Ammon's horn (tissue), 1 donor: ENCODE measurements at regions not wholly inside any gene's neighbourhood (a gene's known extent, or its start where the extent isn't known, plus 50 kb on each side); places are given as distances from the start of the nearest gene placed in this dataset.

Source experiments
- DNase-seq: peaks from one replicate; pipeline ENCODE4 v3.0.0-alpha.2; 2016; ENCODE audit warnings: low spot score

DNA sequence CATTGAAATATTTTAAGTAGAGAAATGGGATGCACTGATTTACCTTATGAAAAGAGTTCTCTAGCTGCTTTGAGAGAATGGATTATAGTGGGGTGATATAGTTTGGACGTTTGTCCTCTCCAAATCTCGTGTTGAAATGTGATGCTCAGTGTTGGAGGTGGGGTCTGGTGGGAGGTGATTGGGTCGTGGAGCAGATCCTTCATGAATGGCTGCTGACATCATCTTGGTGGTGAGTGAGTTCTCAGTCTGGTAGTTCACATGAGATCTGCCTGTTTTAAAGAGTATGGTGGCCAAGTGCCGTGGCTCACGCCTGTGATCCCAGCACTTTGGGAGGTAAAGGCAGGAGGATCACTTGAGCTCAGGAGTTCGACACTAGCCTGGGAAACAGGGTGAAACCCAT is 58.7 kb upstream of the SH3RF3 start:
- no peak for DNase-seq

DNA sequence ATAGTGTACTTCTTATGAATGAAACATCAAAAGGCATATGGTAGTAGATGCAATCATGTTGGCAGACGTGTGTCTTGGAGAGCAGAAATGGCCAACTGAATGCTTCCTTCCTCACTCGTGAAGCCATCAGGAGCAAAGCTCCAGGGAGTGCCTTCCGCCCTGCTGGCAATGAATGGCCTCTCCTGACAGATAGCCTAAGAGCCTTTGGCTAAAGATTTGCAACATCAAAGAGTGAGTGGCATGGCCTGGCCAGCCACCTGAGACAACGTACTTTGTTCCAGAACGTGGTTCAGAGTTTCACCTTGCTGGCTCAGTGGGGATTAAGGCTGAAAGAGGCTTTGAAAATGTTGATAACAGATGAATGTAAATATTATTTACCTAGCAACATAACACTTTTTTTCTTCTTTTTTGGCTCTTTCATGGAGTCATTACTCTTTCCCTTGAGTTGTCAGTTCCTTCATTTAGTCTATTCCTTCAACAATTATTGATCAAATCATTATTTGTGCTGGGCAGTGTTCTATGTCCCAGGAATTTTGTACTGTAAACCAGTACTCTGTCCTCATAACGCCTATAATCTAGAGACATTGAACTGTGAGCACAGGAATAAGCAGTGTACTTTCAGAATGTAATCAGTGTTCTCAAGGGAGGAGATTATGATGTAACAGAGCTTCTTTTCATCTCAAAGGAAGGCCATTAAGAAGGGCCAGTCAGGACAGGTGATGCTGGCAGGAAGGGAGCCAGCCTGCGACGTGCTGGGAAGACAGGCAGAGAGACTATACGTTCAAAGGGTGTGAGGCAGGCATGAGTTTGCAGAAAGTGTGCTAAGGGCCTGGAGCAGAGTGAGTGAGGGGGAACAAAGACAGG is 59.4 kb upstream of the SH3RF3 start:
- no peak for DNase-seq

DNA sequence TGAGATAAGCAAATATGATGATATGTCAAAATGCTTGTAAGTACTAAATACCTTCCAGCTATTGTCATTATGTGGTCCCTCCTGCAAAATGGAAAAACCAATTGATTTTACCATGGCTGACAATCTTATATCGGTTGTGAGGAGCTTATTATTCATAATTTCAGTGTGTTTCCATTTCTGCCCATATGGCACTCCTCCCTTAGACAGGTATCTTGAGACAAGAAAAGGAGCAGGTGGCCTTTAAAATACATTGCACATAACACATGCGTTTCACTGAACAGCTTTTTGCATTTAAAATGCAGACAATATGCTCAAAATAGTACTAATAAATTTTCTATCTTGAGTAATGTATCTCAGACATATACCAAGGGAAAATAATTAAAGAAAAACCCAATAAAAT is 60.2 kb upstream of the SH3RF3 start:
- DNase-seq: no peak

DNA sequence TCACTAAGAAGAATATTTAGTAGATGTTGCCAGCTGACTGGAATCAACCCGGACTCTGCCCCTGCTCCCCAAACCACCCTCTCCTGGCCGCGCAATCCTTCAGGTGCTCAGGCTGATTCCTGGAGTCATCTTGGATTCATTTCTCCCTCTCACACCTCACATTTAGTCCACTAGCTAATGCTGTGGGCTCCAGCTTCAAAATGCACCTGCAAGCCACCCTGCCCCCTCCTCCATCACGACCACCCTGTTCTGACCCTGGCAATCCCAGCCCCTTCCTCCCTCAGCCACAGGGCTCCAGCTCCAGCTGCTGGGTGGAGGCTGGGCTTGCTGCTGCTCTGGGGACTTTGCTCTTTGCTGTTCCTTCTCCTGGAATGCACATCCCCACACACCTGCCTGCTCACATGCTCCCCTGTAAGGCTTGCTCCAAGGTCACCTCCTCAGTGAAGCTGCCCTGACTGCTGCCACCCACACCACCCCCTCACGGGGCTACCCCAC is 61.3 kb upstream of the SH3RF3 start:
- no peak for DNase-seq

DNA sequence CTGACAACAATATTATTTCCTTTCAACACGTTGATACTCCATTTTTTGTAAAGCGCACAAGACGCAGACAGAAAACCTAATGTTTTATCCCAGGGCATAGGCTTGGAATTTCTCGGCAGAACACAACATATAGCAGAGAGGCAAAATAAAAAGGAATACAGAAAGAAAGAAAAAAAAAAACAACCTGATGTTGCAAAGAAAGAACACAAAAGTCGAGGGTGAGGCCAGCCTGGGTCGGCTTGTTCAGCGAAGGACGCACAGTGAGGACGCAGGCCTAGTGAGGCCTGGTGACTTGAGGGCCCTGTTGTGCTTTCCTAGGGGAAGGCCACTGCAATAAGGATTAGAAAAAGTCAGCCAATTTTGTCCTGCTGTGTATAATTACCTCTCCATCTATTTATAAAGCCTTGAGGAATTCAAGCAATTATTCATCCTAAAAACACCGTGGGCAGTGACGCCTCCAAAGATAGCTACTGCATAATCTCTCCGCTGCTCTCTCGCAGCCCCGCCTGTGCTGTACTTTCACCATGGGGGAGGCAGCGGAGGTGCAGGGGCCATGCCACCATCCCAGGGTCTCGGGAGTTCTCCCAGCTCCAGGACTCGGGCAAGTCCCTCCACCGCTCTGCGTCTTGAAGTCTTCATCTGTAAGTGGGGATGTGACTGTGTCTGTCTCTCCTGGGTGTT is 61.9 kb upstream of the SH3RF3 start:
- DNase-seq: no peak

DNA sequence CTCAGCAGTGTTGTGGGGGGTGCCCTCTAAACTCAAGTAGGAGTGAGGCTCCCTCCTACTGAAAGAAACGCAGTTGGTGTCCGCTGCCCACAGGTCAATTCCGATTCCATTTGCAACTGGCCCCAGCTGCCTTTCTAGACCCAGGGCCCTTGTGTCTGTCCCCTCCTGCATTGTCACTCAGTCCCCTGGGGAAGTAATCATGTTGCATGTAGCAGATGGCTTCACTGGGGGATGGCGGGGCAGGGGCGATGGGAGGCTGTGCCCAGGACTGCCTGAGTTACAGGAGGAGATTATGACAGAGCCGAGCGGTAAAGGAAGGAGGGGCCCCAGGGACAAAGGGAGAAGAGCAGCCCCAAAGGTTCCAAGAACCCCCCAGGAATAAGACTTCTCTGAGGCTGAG is 62.5 kb upstream of the SH3RF3 start:
- no peak for DNase-seq

DNA sequence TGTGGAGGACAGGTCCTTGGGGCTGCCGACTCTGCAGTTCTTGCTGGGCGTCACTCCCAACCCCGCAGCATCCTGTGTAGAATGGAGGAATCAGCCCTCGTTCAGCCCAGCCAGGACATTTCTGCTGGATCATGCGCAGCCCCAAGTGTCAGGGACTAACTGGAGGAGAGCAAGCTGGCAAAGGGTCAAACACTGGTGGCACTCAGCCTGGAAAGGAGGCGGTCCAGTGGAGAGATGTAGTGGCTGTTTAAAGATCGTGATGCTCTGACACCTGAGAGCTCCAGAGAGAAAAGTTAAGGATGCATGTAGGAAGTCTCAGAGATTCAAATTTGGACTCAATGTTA is 63.6 kb upstream of the SH3RF3 start:
- DNase-seq: peak; percentile 19

DNA sequence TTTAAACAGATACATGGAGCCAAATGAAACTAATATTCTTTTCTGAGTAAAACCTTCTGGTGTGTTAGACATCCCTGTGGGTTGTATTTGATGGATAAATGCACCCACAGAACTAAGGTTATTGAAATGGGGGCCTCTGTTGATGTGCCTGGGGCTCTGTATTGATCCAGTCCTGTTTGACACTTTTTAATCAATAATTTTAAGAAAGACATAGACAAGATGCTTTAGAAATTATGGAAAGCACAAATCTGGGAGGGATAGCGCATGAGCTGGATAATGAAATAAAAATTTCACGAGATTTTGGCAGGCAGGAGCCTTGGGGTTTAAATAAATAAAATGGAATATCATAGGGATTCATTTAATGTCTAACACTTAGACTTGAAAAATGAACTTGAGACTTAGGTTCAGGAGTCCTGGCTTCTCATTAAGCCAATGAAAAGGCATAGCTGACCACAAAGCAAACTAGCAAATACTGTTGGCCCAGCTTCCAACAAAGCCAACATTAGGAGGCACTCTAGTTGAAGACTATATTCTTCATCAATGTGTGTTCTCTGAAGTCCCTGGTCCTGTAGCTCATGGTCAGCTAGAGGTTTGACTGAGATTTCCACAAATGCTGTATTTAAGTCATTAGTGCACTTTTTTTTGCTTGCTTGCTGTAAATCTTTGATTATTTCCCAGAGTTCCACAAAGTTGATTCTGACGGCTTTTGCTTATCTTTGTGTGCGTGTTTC is 64.2 kb upstream of the SH3RF3 start:
- DNase-seq: no peak

DNA sequence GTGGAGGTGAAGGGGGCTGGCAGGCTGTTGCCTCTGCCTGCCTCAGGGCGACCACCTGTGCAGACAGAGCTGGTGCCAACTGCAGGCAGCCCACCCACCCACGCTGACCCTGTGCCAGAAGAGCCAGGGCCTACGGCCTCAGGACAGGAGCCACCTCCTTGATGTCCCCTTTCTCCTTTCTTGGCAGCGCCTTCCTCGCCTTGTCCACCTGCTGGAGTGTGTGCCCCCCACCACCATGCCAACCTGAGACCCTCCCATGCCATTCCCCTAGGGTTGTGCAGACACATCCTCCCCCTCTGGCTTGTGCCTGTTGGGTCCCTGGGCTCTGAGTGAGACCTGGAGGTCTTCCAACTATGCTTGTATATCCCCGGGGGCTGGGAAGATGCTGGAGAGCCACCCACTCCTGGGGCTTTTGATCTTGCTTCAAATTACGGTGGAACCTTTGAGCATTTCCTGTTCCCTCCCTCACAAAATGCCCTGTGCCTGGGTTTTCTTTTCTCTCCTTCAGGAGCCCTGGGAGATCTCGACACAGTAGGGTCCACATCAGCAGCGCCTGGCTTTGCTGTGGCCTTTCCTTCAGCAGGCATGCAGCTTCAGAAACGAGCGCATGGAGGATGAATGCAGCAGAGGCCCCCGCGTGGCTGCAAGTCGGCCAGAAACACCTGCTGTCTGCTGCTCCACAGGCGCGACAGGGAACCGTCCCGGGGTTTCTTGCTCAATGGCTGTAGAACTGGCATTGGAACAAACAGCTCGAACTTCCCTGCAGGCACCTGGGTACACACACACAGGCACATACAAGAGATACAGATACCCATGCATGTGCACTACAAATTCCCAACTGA is 65.9 kb upstream of the SH3RF3 start:
- no peak for DNase-seq

DNA sequence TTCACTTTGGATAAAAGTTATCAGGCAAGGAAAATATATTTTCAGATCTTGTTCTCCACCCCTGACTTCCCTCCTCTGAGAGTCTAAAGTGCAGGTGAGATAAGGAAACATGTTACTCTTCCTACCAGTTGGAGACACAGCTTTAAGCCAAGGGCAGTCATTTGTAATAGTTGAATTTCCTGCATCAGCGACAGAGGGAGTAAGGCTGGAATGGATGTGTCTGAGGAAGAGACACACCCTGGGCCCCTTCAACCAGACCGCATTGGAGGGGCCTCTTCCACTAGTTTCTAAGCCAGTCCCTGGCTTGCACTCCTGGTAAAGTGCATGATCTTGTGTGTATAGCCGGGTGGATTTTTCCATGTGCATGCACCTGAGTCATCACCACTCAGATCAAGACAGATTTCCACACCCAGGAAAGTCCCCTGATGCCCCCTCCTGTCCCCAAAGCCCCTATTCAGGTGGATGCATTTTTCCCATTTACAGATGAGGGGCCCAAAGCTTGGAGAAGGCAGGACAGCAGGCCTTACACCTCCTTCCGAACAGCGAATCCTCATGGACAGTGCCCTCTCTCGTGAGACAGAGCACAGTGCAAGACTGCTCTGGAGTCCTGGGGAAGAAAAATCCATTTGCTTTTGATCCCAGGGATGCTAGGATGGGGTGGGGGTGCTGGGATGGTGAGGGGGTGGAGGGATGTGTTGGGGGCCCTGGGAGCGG is 66.7 kb upstream of the SH3RF3 start:
- DNase-seq: no peak

DNA sequence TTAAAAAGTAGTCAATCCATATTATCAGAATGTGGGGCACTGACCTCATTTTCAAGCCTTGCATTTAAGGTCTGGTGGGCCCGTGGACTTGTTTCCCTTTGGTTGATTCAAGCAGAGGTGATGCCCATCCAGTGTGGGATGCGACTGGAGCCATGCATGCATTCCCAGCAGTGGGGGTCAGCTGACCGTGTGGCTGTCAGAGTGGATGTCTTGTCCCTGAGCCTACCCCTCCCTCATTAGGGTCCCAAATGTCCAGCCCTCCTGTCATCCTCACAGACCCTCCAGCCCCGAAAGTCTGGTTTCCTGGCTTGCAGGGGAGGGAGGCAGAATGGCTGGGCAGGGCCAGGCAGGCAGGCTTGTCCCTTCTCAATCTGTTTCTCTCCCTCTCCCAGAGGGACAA is 67.3 kb upstream of the SH3RF3 start:
- DNase-seq: no peak

DNA sequence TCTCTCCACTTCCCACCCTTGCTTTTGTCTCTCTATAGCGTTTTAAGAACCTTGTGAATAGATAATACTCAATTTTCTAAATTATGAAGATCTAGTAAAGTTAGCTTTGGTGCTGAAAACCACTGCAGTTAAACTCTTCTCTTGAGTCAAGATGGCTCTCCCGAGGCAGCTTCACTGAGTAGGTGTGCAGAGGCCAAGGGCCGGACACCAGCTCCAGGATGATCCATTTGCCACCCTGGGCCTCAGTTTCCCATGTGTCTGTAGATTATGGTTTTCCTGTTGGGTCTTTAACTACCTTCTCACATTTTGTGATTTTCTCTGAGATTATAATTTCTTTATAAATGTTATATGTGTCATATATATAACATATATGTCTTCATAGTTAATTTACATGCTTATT is 68.5 kb upstream of the SH3RF3 start:
- no peak for DNase-seq

DNA sequence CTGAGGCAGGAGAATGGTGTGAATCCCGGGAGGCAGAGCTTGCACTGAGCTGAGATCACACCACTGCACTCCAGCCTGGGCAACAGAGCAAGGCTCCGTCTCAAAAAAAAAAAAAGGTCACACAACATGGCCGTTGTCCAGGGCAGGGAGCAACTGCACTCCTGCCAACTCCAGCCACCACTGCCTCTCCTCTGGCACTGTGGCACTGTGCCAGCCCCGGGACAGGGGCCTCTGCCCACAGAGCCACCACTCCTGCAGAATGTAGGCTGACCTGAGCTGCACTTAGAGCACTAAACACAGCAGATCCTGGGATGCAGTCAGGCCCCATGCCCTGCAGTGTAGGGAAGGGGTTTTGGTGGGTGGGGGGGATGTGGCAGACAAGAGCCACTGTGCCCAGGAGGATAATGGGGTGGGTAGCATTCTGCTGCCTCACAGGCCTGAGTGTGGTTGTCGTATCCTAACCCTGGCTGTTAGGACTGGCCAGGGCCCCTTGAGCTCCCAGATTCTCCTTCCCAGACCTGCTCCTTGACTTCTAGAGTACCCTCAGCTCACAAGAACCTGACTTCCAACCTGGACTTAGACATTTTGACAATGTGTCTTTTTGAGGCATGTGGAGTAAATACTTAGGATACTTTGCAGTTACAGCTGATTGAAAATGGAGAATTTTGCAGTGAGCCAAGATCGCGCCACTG is 69.4 kb upstream of the SH3RF3 start:
- DNase-seq: no peak

DNA sequence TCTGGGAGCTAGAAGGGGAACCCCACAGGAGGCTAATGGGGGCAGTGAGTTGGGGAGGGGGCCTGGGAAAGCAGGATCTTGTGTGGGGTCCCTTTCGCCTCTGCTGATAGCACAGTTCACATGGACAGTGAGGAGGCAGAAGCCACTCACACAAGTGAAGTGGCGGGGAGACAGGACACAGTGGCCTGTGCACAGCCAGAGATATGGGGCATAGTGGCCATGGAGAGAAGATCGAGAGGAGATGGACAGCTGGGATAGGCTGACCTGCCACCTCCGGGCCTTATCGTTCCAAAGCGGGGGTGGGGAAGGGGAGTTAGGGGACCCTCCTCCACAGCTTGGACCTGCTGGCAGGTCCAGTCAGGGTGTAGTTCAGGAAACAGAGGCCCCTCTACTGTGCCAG is 69.8 kb upstream of the EDAR start:
- DNase-seq: no peak

DNA sequence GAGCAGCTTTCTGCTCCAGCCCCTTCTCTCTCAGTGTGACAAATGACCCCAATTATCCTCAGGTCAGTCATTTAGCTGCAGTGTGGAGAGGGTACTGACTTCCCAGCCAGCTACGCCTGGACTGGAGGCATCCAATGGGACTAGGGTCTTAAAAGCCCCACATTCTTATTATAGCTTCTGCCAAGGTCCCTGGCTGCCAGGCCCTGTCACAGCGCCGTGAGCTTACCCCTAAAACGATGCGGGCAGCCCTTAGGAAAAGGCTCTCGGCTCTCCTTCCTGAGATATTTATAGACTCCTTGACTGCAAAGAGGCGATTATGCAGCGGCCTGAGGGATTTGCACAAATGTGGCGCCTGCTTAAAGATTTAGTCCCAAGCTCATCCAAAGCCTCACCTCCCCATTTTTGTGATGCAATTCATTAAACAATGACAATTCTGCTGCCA is 69.2 kb upstream of the EDAR start:
- DNase-seq: no peak

DNA sequence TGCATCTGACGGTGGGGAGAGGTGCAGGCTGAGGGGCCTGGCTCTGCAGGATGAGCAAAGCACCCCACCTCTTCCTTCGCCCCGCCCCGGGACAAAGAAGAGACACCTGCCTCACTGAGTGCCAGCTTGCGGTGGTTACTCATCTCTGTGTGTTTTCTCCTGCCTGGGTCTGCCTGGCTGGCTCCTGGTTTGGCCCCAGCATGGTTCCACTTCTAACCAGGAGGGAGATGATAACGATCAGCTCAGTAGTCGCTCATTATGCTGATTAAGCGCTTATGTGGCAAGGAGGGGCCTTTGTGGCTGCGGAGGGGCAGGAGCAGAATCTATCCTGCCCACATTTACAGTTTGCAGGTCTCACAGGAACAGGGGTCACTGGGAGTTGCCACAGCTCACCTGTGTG is 68.7 kb upstream of the EDAR start:
- DNase-seq: no peak

DNA sequence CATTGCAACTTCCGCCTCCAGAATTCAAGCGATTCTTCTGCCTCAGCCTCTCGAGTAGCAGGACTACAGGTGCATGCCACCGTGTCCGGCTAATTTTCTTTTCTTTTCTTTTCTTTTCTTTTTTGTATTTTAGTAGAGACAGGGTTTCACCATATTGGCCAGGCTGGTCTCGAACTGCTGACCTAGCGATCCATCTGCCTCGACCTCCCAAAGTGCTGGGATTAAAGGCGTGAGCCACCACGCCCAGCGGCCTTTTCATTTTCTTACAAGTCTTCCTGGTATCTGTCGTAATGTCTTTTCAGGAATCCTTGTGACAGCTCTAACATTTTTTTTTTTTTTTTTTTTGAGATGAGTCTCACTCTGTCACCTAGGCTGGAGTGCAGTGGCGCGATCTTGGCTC is 66.4 kb upstream of the EDAR start:
- DNase-seq: no peak

DNA sequence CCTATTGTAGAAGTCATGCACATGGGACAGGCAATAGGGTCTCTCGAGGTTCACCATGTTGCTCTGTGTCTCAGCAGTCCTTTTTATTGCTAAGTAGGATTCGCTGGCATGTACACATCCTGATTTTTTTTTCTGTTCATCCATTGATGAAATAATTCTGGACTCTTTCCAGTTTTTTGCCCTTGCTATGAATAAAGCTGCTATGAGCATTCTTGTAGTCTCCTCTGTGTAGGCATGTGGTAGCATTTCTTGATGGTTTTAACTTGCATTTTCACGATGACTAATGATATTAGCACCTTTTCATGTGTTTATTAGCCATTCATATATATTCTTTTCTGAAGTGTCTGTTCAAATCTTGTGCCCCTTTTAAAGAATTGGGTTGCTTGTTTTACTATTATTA is 65.8 kb upstream of the EDAR start:
- DNase-seq: no peak

DNA sequence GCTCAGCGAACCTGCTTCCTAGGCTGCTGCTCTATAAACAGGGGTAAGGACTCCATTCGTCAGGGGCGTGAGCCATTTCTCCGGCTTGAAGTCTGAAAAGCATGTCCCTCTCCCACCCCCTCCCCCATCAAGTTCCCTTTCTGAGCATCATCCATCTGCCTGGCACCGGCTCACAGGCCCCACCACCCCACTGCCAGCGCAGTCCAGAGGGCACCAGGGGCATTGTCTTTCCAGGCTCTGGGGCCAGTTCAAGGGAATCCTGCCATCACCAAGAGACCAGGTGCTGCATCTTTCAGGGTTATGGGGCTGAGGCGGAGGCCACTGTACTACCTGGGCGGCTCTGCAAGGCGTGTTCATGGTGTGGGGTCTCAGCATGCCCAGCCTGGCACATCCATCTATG is 64.7 kb upstream of the EDAR start:
- no peak for DNase-seq

DNA sequence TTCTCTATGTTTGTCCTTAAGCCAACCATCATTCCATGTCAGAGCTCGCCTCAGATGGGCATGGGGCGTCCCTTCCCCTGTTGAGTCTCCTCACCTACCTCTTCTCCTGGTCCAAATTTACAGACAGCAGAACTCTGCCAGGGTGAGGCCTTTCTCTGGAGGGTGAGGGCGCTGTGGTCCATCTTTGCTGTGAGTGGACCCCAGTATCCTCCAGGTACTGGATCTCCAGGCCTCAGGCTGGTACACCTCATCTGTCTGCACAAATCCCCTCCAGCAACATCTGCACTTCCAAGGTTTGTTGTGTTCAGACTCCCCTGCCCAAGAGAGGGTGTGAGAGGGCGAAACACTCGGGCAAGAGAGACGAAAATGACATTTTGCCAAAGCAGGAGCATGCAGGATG is 63.9 kb upstream of the EDAR start:
- DNase-seq: no peak

DNA sequence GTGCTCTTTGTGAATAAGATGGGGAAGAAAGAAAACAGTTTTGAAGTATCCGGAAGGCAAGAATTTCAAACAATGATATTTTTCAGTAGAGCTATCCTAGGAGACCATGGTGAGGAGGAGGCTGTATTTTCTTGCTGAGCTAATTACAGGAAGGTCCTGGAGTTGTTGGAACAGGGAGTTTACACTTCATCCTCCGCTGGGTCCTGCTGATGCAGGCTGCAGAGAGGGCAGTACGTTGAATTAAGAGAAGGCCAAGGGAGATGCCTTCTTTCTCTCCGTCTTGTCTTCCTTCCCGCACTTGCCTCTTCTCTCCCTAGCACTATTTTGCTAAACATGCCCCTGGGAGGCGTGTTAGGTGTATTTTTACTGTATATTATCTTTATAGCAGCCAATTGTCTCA is 60.0 kb upstream of the EDAR start:
- no peak for DNase-seq
